ENCODE measurements at regions not wholly inside any gene's neighbourhood (a gene's known extent, or its start where the extent isn't known, plus 50 kb on each side); places are given as distances from the start of the nearest gene placed in this dataset.

GRCh38 chr5:142206801-142207200, 98.2 kb downstream of the NDFIP1 start:
- Histone ChIP-seq H3K4me3 (no peak overlapping the region), H3K4me2 (no peak overlapping the region), H2AFZ (replicated peaks) (no peak overlapping the region), H3K27me3 (no peaks in the 10 kb centered on the region), H4K20me1 (ENCODE audit: low read depth) (no peaks in the 10 kb centered on the region), H3K9ac (no peak overlapping the region), H3K9me3 (ENCODE audit: low read depth) (no peaks in the 10 kb centered on the region), H3K79me2 (ENCODE audit: low read depth) (no peaks in the 10 kb centered on the region), H3K27ac (no peak overlapping the region), H3F3A (ENCODE audit: low read depth) (no peaks in the 10 kb centered on the region), H3K36me3 (no peaks in the 10 kb centered on the region), H3K4me1 (no peaks in the 10 kb centered on the region)
- Mint-ChIP-seq H3K27ac (no peak overlapping the region), H3K36me3 (no peaks in the 10 kb centered on the region), H3K9me3 (no peaks in the 10 kb centered on the region), H3K27me3 (ENCODE audit: insufficient read depth, low read depth) (peaks cover 8% of the 10 kb centered on the region), H3K4me3 (no peak overlapping the region), H3K4me1 (peaks cover 6% of the 10 kb centered on the region)
- no peak for DNase-seq (ENCODE audit: low spot score)
- no peak for TF ChIP-seq EZH2phosphoT487 (IDR thresholded peaks at IDR 0.05)
- peak; percentile 6 for TF ChIP-seq CTCF (IDR thresholded peaks at IDR 0.05)
- TF ChIP-seq EZH2 (IDR thresholded peaks at IDR 0.05), result no peak

- Mint-ChIP-seq H3K36me3 (no peaks in the 10 kb centered on the region), H3K27me3 (ENCODE audit: insufficient read depth, low read depth) (peaks cover 2% of the 10 kb centered on the region), H3K4me1 (peaks cover 4% of the 10 kb centered on the region), H3K4me3 (no peak overlapping the region), H3K9me3 (no peaks in the 10 kb centered on the region), H3K27ac (no peak overlapping the region)
- Histone ChIP-seq H3K9me3 (ENCODE audit: low read depth) (no peaks in the 10 kb centered on the region), H3K4me3 (no peak overlapping the region), H3K36me3 (no peaks in the 10 kb centered on the region), H3F3A (ENCODE audit: low read depth) (no peaks in the 10 kb centered on the region), H3K27me3 (no peaks in the 10 kb centered on the region), H3K4me1 (no peaks in the 10 kb centered on the region), H2AFZ (replicated peaks) (no peak overlapping the region), H3K79me2 (ENCODE audit: low read depth) (no peaks in the 10 kb centered on the region), H3K27ac (no peak overlapping the region), H3K9ac (no peak overlapping the region), H4K20me1 (ENCODE audit: low read depth) (no peaks in the 10 kb centered on the region), H3K4me2 (no peak overlapping the region)
- no peak for DNase-seq (ENCODE audit: low spot score)
- TF ChIP-seq CTCF (IDR thresholded peaks at IDR 0.05) (no peak), EZH2phosphoT487 (IDR thresholded peaks at IDR 0.05) (no peak), EZH2 (IDR thresholded peaks at IDR 0.05) (no peak)
Measured at GRCh38 chr5:142204219-142204618, 95.6 kb downstream of the NDFIP1 start.
